ENCODE measurements at regions not wholly inside any gene's neighbourhood (a gene's known extent, or its start where the extent isn't known, plus 50 kb on each side); places are given as distances from the start of the nearest gene placed in this dataset.

- Histone ChIP-seq H3K9me3 (ENCODE audit: low read length) (no peaks in the 10 kb centered on the region), H3K36me3 (ENCODE audit: insufficient read depth, low read length) (no peaks in the 10 kb centered on the region), H3K4me3 (ENCODE audit: low read length) (no peak overlapping the region), H3K4me1 (ENCODE audit: insufficient read depth, low read length) (no peaks in the 10 kb centered on the region), H3K27ac (ENCODE audit: low read depth, low read length) (no peak overlapping the region), H3K27me3 (ENCODE audit: insufficient read depth, low read length, poor library complexity, severe bottlenecking) (no peaks in the 10 kb centered on the region)
- Mint-ChIP-seq H3K27me3 (no peaks in the 10 kb centered on the region), H3K4me1 (peaks cover 3 to 15% (median 4%) of the 10 kb centered on the region in 3 donors), H3K9me3 (no peaks in the 10 kb centered on the region), H3K4me3 (no peak overlapping the region), H3K27ac (peak overlapping the region in 1 of 8 donors; percentile 75), H3K36me3 (no peaks in the 10 kb centered on the region)
- CTCF ChIA-PET: no interaction called here
- POLR2A ChIA-PET: no interaction called here
- no peak for DNase-seq
Observed at GRCh38 chrX:87895421-87895820, 377.8 kb downstream of the KLHL4 start.

GRCh38 chrX:87896057-87896456 lies 378.5 kb downstream of the KLHL4 start:
- ChIA-PET POLR2A (no interaction called here), CTCF (no interaction called here)
- H3K27ac Mint-ChIP-seq: no peak overlapping the region
- DNase-seq: no peak
- H3K9me3 Mint-ChIP-seq: no peaks in the 10 kb centered on the region
- no peaks in the 10 kb centered on the region for H3K27me3 Mint-ChIP-seq
- Histone ChIP-seq H3K4me3 (ENCODE audit: low read length) (no peak overlapping the region), H3K4me1 (ENCODE audit: insufficient read depth, low read length) (no peaks in the 10 kb centered on the region), H3K36me3 (ENCODE audit: insufficient read depth, low read length) (no peaks in the 10 kb centered on the region), H3K9me3 (ENCODE audit: low read length) (no peaks in the 10 kb centered on the region), H3K27ac (ENCODE audit: low read depth, low read length) (no peak overlapping the region), H3K27me3 (ENCODE audit: insufficient read depth, low read length, poor library complexity, severe bottlenecking) (no peaks in the 10 kb centered on the region)
- H3K4me3 Mint-ChIP-seq: no peak overlapping the region
- H3K36me3 Mint-ChIP-seq: no peaks in the 10 kb centered on the region
- peaks cover 8 to 19% (median 8%) of the 10 kb centered on the region in 3 donors for H3K4me1 Mint-ChIP-seq

GRCh38 chrX:87900320-87900908 lies 382.8 kb downstream of the KLHL4 start:
- DNase-seq: peak in 1 of 5 donors; percentile 46
- POLR2A ChIA-PET: no interaction called here
- Mint-ChIP-seq H3K4me3 (peak overlapping the region; percentile 54 to 82 (median 80)), H3K27ac (peak overlapping the region in 6 of 8 donors; percentile 75 to 95 (median 84)), H3K4me1 (peaks cover 12 to 30% (median 14%) of the 10 kb centered on the region in 3 donors), H3K9me3 (no peaks in the 10 kb centered on the region), H3K36me3 (no peaks in the 10 kb centered on the region), H3K27me3 (no peaks in the 10 kb centered on the region)
- Histone ChIP-seq H3K4me1 (ENCODE audit: insufficient read depth, low read length) (no peaks in the 10 kb centered on the region), H3K9me3 (ENCODE audit: low read length) (no peaks in the 10 kb centered on the region), H3K4me3 (ENCODE audit: low read length) (no peak overlapping the region), H3K36me3 (ENCODE audit: insufficient read depth, low read length) (no peaks in the 10 kb centered on the region), H3K27me3 (ENCODE audit: insufficient read depth, low read length, poor library complexity, severe bottlenecking) (no peaks in the 10 kb centered on the region), H3K27ac (ENCODE audit: low read depth, low read length) (no peak overlapping the region)
- CTCF ChIA-PET: no interaction called here

- ChIA-PET POLR2A (no interaction called here), CTCF (no interaction called here)
- Histone ChIP-seq H3K27ac (ENCODE audit: low read depth, low read length) (no peak overlapping the region), H3K27me3 (ENCODE audit: insufficient read depth, low read length, poor library complexity, severe bottlenecking) (no peaks in the 10 kb centered on the region), H3K36me3 (ENCODE audit: insufficient read depth, low read length) (no peaks in the 10 kb centered on the region), H3K9me3 (ENCODE audit: low read length) (no peaks in the 10 kb centered on the region), H3K4me1 (ENCODE audit: insufficient read depth, low read length) (no peaks in the 10 kb centered on the region), H3K4me3 (ENCODE audit: low read length) (no peak overlapping the region)
- Mint-ChIP-seq H3K27me3 (no peaks in the 10 kb centered on the region), H3K36me3 (no peaks in the 10 kb centered on the region), H3K27ac (peak overlapping the region in 5 of 8 donors; percentile 27 to 91 (median 75)), H3K4me1 (peaks cover 12 to 25% (median 14%) of the 10 kb centered on the region in 3 donors), H3K9me3 (no peaks in the 10 kb centered on the region), H3K4me3 (peak overlapping the region in 6 of 7 donors; percentile 54 to 82 (median 80))
- no peak for DNase-seq
Observed at GRCh38 chrX:87901060-87901459, 383.5 kb downstream of the KLHL4 start.

GRCh38 chrX:87914726-87915125 lies 397.1 kb downstream of the KLHL4 start:
- Mint-ChIP-seq H3K36me3 (no peaks in the 10 kb centered on the region), H3K27ac (no peak overlapping the region), H3K27me3 (no peaks in the 10 kb centered on the region), H3K4me3 (peak overlapping the region in 1 of 7 donors; percentile 6), H3K9me3 (peaks cover 0 to 8% (median 0%) of the 10 kb centered on the region in 5 donors), H3K4me1 (no peaks in the 10 kb centered on the region)
- DNase-seq: no peak
- ChIA-PET POLR2A (no interaction called here), CTCF (no interaction called here)
- no peak overlapping the region for H3K4me3 ChIP-seq (ENCODE audit: low read length)
- H3K4me1 ChIP-seq (ENCODE audit: insufficient read depth, low read length): no peaks in the 10 kb centered on the region
- H3K27ac ChIP-seq (ENCODE audit: low read depth, low read length): no peak overlapping the region
- H3K9me3 ChIP-seq (ENCODE audit: low read length): no peaks in the 10 kb centered on the region
- H3K27me3 ChIP-seq (ENCODE audit: insufficient read depth, low read length, poor library complexity, severe bottlenecking): no peaks in the 10 kb centered on the region
- no peaks in the 10 kb centered on the region for H3K36me3 ChIP-seq (ENCODE audit: insufficient read depth, low read length)

GRCh38 chrX:87924619-87925018 lies 407.0 kb downstream of the KLHL4 start:
- no peaks in the 10 kb centered on the region for H3K36me3 ChIP-seq (ENCODE audit: insufficient read depth, low read length)
- ChIA-PET CTCF (no interaction called here), POLR2A (no interaction called here)
- H3K27me3 ChIP-seq (ENCODE audit: insufficient read depth, low read length, poor library complexity, severe bottlenecking): no peaks in the 10 kb centered on the region
- Mint-ChIP-seq H3K27ac (no peak overlapping the region), H3K27me3 (no peaks in the 10 kb centered on the region), H3K36me3 (no peaks in the 10 kb centered on the region), H3K4me3 (no peak overlapping the region), H3K9me3 (peaks cover 0 to 3% (median 1%) of the 10 kb centered on the region in 5 donors), H3K4me1 (no peaks in the 10 kb centered on the region)
- no peaks in the 10 kb centered on the region for H3K9me3 ChIP-seq (ENCODE audit: low read length)
- DNase-seq: no peak
- no peak overlapping the region for H3K4me3 ChIP-seq (ENCODE audit: low read length)
- H3K27ac ChIP-seq (ENCODE audit: low read depth, low read length): no peak overlapping the region
- H3K4me1 ChIP-seq (ENCODE audit: insufficient read depth, low read length): no peaks in the 10 kb centered on the region

GRCh38 chrX:87941841-87942240 lies 424.2 kb downstream of the KLHL4 start:
- Mint-ChIP-seq H3K4me1 (no peaks in the 10 kb centered on the region), H3K36me3 (no peaks in the 10 kb centered on the region), H3K27ac (no peak overlapping the region), H3K27me3 (peaks cover 0 to 1% of the 10 kb centered on the region in 2 donors), H3K9me3 (peaks cover 0 to 5% (median 0%) of the 10 kb centered on the region in 5 donors), H3K4me3 (no peak overlapping the region)
- Histone ChIP-seq H3K27ac (ENCODE audit: low read depth, low read length) (no peak overlapping the region), H3K4me3 (ENCODE audit: low read length) (no peak overlapping the region), H3K4me1 (ENCODE audit: insufficient read depth, low read length) (no peaks in the 10 kb centered on the region), H3K27me3 (ENCODE audit: insufficient read depth, low read length, poor library complexity, severe bottlenecking) (no peaks in the 10 kb centered on the region), H3K9me3 (ENCODE audit: low read length) (no peaks in the 10 kb centered on the region), H3K36me3 (ENCODE audit: insufficient read depth, low read length) (no peaks in the 10 kb centered on the region)
- ChIA-PET POLR2A (no interaction called here), CTCF (no interaction called here)
- DNase-seq: no peak

GRCh38 chrX:87961471-87961870 lies 443.9 kb downstream of the KLHL4 start:
- Histone ChIP-seq H3K36me3 (ENCODE audit: insufficient read depth, low read length) (no peaks in the 10 kb centered on the region), H3K4me3 (ENCODE audit: low read length) (no peak overlapping the region), H3K4me1 (ENCODE audit: insufficient read depth, low read length) (no peaks in the 10 kb centered on the region), H3K9me3 (ENCODE audit: low read length) (no peaks in the 10 kb centered on the region), H3K27me3 (ENCODE audit: insufficient read depth, low read length, poor library complexity, severe bottlenecking) (no peaks in the 10 kb centered on the region), H3K27ac (ENCODE audit: low read depth, low read length) (no peak overlapping the region)
- ChIA-PET POLR2A (no interaction called here), CTCF (no interaction called here)
- H3K4me3 Mint-ChIP-seq: no peak overlapping the region
- no peak overlapping the region for H3K27ac Mint-ChIP-seq
- H3K4me1 Mint-ChIP-seq: no peaks in the 10 kb centered on the region
- H3K27me3 Mint-ChIP-seq: no peaks in the 10 kb centered on the region
- no peaks in the 10 kb centered on the region for H3K36me3 Mint-ChIP-seq
- no peak for DNase-seq
- peaks cover 0 to 5% (median 0%) of the 10 kb centered on the region in 5 donors for H3K9me3 Mint-ChIP-seq

GRCh38 chrX:87968118-87968517 lies 450.5 kb downstream of the KLHL4 start:
- H3K27me3 Mint-ChIP-seq: peaks cover 0 to 7% of the 10 kb centered on the region in 2 donors
- no peak overlapping the region for H3K4me3 ChIP-seq (ENCODE audit: low read length)
- no peak overlapping the region for H3K27ac Mint-ChIP-seq
- no peaks in the 10 kb centered on the region for H3K27me3 ChIP-seq (ENCODE audit: insufficient read depth, low read length, poor library complexity, severe bottlenecking)
- H3K9me3 ChIP-seq (ENCODE audit: low read length): no peaks in the 10 kb centered on the region
- no peak for DNase-seq
- no peak overlapping the region for H3K27ac ChIP-seq (ENCODE audit: low read depth, low read length)
- peaks cover 0 to 5% (median 0%) of the 10 kb centered on the region in 5 donors for H3K9me3 Mint-ChIP-seq
- no peaks in the 10 kb centered on the region for H3K4me1 Mint-ChIP-seq
- CTCF ChIA-PET: no interaction called here
- no peaks in the 10 kb centered on the region for H3K36me3 Mint-ChIP-seq
- POLR2A ChIA-PET: no interaction called here
- H3K36me3 ChIP-seq (ENCODE audit: insufficient read depth, low read length): no peaks in the 10 kb centered on the region
- no peaks in the 10 kb centered on the region for H3K4me1 ChIP-seq (ENCODE audit: insufficient read depth, low read length)
- no peak overlapping the region for H3K4me3 Mint-ChIP-seq

Measured in CD8-positive, alpha-beta memory T cell (primary cell).